ENCODE measurements at regions not wholly inside any gene's neighbourhood (a gene's known extent, or its start where the extent isn't known, plus 50 kb on each side); places are given as distances from the start of the nearest gene placed in this dataset.

DNA sequence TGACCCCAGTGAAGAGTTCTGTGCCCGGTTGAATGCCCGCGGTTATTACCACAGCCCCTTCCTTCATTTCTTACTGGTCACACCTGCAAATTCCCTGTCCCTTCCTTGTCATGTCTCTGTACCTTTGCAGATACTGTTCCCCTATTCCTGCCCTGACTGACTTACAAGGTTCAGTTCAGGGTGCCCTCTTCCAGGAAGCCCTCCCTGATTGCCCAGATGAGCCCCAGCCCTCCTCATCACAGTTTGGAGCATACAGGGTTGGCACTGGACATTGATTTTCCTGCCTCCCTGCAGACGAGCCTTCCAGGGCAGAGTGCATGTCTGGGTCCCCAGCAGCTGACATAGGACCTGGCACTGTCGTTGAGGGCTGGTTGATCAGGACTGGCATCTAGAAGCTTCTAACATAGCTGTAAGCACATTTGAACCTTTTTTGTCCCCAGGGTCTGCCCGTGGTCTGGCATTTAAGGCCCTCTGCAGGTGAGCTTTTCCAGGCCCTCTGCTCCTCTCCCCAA, 70.4 kb upstream of the SHISAL1 start:
- no peak for TF ChIP-seq POLR2A (IDR thresholded peaks at IDR 0.05)
- TF ChIP-seq, protein P1, sequence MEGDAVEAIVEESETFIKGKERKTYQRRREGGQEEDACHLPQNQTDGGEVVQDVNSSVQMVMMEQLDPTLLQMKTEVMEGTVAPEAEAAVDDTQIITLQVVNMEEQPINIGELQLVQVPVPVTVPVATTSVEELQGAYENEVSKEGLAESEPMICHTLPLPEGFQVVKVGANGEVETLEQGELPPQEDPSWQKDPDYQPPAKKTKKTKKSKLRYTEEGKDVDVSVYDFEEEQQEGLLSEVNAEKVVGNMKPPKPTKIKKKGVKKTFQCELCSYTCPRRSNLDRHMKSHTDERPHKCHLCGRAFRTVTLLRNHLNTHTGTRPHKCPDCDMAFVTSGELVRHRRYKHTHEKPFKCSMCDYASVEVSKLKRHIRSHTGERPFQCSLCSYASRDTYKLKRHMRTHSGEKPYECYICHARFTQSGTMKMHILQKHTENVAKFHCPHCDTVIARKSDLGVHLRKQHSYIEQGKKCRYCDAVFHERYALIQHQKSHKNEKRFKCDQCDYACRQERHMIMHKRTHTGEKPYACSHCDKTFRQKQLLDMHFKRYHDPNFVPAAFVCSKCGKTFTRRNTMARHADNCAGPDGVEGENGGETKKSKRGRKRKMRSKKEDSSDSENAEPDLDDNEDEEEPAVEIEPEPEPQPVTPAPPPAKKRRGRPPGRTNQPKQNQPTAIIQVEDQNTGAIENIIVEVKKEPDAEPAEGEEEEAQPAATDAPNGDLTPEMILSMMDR (IDR thresholded peaks at IDR 0.05): no peak
- Histone ChIP-seq H3K27me3 (no peaks in the 10 kb centered on the region), H3K4me3 (no peak overlapping the region), H3K27ac (no peak overlapping the region), H3K4me1 (no peaks in the 10 kb centered on the region), H3K36me3 (no peaks in the 10 kb centered on the region), H3K9me3 (no peaks in the 10 kb centered on the region)
- intact Hi-C loops (cut with DNase I; ENCODE audit: low total_unique reads): no loop called here
- no peak for DNase-seq

DNA sequence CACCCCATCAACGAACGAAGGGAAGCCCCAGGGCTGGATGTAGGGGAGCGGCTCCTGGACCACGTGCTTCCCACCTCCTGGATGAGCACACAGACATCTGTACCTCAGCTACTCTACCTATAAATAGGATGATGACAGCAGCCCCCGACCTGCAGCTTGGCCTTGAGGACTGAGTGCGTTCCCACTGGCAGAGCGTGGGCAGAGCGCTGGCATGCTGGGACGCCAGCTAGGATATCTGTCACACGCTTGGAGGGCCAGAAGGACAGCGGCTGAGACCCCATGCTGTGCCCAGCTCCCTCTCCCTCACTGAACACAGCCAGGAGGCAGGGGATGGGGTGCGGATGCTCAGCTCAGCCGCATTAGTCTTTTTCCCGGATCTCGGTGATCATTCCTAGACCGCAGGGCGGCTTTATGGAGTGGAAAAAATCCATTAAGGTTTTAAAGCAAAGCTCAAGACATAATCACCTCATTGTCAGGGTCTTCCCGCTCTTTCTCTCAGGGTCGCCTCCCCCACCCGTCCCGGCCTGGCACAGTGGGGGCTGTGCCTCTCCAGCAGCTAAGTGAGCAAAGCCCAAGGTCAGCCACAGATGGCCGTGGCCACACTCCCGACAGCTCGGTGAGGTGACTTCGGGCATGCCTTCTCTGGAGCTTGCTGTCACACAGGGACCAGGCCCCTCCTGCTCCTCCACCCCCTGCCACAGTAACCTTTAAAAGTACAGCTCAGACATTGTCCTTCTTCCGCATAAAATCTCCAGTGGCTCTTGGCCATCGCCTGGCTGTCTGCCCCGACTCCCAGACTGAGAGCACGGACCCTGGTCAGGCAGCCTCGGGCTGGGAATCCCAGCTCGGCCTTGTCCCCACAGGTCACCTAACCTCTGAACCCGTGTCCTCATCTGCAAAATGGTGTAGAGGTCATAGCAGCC, 69.6 kb upstream of the SHISAL1 start:
- DNase-seq: no peak
- H3K4me3 ChIP-seq: no peak overlapping the region
- H3K9me3 ChIP-seq: no peaks in the 10 kb centered on the region
- H3K27ac ChIP-seq: no peak overlapping the region
- no peak for TF ChIP-seq POLR2A (IDR thresholded peaks at IDR 0.05)
- TF ChIP-seq, protein P1 (IDR thresholded peaks at IDR 0.05): no peak
- no peaks in the 10 kb centered on the region for H3K27me3 ChIP-seq
- H3K4me1 ChIP-seq: no peaks in the 10 kb centered on the region
- H3K36me3 ChIP-seq: no peaks in the 10 kb centered on the region
- intact Hi-C loops (cut with DNase I; ENCODE audit: low total_unique reads): no loop called here

DNA sequence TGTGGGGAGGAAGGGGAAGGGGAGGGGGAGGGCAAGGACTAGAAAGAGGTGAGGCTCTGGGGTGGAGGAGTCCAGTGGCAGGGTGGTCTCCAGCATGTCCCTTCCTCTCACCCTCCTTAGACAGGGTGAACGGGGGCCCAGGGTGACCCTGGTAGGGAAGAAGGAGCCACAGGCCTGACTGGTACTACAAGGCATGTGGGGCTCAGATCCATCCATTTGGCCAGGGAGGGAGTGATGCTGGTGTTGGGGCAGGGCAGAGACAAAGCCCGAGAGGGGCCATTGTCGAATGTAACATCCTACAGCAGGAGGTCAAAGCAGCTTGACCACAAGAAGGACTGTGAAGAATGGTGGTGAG, 69.0 kb upstream of the SHISAL1 start:
- H3K27ac ChIP-seq: no peak overlapping the region
- TF ChIP-seq, protein P1 (IDR thresholded peaks at IDR 0.05): no peak
- TF ChIP-seq POLR2A (IDR thresholded peaks at IDR 0.05): no peak
- no peaks in the 10 kb centered on the region for H3K4me1 ChIP-seq
- H3K9me3 ChIP-seq: peaks cover 0 to 2% of the 10 kb centered on the region in 2 donors
- H3K4me3 ChIP-seq: no peak overlapping the region
- intact Hi-C loops (cut with DNase I; ENCODE audit: low total_unique reads): no loop called here
- H3K27me3 ChIP-seq: no peaks in the 10 kb centered on the region
- H3K36me3 ChIP-seq: no peaks in the 10 kb centered on the region
- no peak for DNase-seq

DNA sequence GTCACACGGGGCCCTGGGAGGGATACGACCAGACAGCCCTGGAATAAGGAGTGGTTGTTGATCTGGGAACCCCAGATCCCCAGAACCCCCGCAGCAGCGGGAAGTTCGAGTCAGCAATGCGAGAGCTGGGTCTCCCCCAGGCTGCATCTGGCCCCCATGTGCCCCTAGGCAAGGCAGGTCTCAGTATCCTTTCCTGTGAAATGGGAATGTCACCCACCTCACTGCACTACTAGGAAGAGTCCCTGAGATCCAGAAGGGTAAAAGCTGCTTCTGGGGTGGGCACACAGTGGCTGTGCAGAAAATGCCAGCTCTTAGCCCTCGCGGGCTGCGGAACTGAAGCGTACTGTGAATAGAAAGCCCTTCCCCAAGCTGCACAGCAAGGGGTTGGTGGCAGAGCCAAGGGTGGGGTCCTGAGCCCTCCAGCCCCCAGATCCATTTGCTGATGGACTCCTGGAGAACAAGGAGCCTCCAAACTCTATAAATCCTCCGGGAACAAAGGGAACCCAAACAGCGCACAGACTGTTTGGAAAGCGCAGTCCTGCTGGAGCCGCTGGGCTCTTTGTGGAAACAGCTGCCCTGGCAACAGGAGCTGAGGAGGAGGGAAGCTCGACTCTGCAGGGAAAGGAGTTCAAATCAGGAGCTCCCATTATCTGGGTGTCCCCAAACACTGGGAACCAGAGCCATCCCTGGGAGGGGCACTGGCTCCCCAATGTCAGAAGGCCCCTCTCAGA, 68.2 kb upstream of the SHISAL1 start:
- H3K4me1 ChIP-seq: no peaks in the 10 kb centered on the region
- H3K36me3 ChIP-seq: no peaks in the 10 kb centered on the region
- DNase-seq: no peak
- no peak overlapping the region for H3K4me3 ChIP-seq
- no peaks in the 10 kb centered on the region for H3K27me3 ChIP-seq
- peaks cover 0 to 4% of the 10 kb centered on the region in 2 donors for H3K9me3 ChIP-seq
- intact Hi-C loops (cut with DNase I; ENCODE audit: low total_unique reads): no loop called here
- TF ChIP-seq POLR2A (IDR thresholded peaks at IDR 0.05): no peak
- TF ChIP-seq, protein P1 (IDR thresholded peaks at IDR 0.05): no peak
- no peak overlapping the region for H3K27ac ChIP-seq

All from uterus (tissue), 3 donors.